Neural cell (in vitro differentiated cells): ENCODE measurements at regions not wholly inside any gene's neighbourhood (a gene's known extent, or its start where the extent isn't known, plus 50 kb on each side); places are given as distances from the start of the nearest gene placed in this dataset.

Source experiments
- H2AFZ ChIP-seq: fragments of 200-600, 300-800 bp; sonication (generic), shearing (Covaris generic); 2 replicates; pipeline ENCODE4 v1.6.0; 2014; ENCODE audit warnings: low read depth, mild to moderate bottlenecking, antibody characterized with exemption, low read length, moderate library complexity
- H3F3A ChIP-seq: fragments of 200-600 bp; shearing (Covaris generic); 2 replicates; pipeline ENCODE4 v1.6.1; 2016; ENCODE audit warnings: mild to moderate bottlenecking, moderate library complexity, mixed read lengths, antibody characterized with exemption, low read length; ENCODE audit not compliant: insufficient read depth, poor library complexity, severe bottlenecking
- H3K27ac ChIP-seq: fragments of 200-600, 300-800 bp; sonication (generic), shearing (Covaris generic); 2 replicates; pipeline ENCODE4 v1.5.1; 2014; ENCODE audit warnings: mild to moderate bottlenecking, low read length, moderate library complexity
- H3K27me3 ChIP-seq: fragments of 300-800, 200-600 bp; sonication (generic), shearing (Covaris generic); 2 replicates; pipeline ENCODE4 v1.6.0; 2014; ENCODE audit warnings: mild to moderate bottlenecking, low read depth, low read length, moderate library complexity; ENCODE audit not compliant: insufficient read depth
- H3K36me3 ChIP-seq: fragments of 300-800, 200-600 bp; sonication (generic), shearing (Covaris generic); 2 replicates; pipeline ENCODE4 v1.5.1; 2014; ENCODE audit warnings: mild to moderate bottlenecking, antibody characterized with exemption, low read length, moderate library complexity; ENCODE audit not compliant: insufficient read depth
- H3K4me2 ChIP-seq: fragments of 300-800, 200-600 bp; sonication (generic), shearing (Covaris generic); 2 replicates; pipeline ENCODE4 v1.6.0; 2014; ENCODE audit warnings: mild to moderate bottlenecking, low read length
- H3K4me3 ChIP-seq: fragments of 300-800, 200-600 bp; sonication (generic), shearing (Covaris generic); 2 replicates; pipeline ENCODE4 v1.5.1; 2014; ENCODE audit warnings: mild to moderate bottlenecking, low read length, moderate library complexity
- H3K79me2 ChIP-seq: fragments of 200-600 bp; shearing (Covaris generic); replicated peaks from 2 replicates; pipeline ENCODE4 v1.6.0; 2014; ENCODE audit warnings: mild to moderate bottlenecking, low read length, moderate library complexity; ENCODE audit not compliant: insufficient read depth
- H3K9ac ChIP-seq: fragments of 300-800, 200-600 bp; sonication (generic), shearing (Covaris generic); 2 replicates; pipeline ENCODE4 v1.6.1; 2016; ENCODE audit warnings: mild to moderate bottlenecking, low read length, mixed read lengths
- H3K9me2 ChIP-seq: fragments of 200-600 bp; shearing (Covaris generic); 2 replicates; pipeline ENCODE4 v1.6.1; 2016; ENCODE audit warnings: mild to moderate bottlenecking, low read length, mixed read lengths; ENCODE audit not compliant: insufficient read depth
- H3K9me3 ChIP-seq: fragments of 200-600, 300-800 bp; sonication (generic), shearing (Covaris generic); 2 replicates; pipeline ENCODE4 v1.6.1; 2016; ENCODE audit warnings: mild to moderate bottlenecking, mixed run types, low read length, moderate library complexity, mixed read lengths
- H4K20me1 ChIP-seq: fragments of 200-600 bp; shearing (Covaris generic); 2 replicates; pipeline ENCODE4 v1.6.1; 2016; ENCODE audit warnings: mild to moderate bottlenecking, mixed run types; ENCODE audit not compliant: insufficient read depth
- EP300 ChIP-seq: fragments of 450-650 bp; conservative IDR thresholded peaks from 2 replicates; pipeline ENCODE4 v1.6.1; 2014; ENCODE audit warnings: antibody characterized with exemption, mild to moderate bottlenecking, moderate library complexity; ENCODE audit not compliant: poor library complexity, severe bottlenecking
- EZH2 ChIP-seq: fragments of 200-600, 300-800 bp; shearing (Covaris generic), sonication (generic); IDR thresholded peaks from 2 replicates; pipeline ENCODE4 v1.6.1; 2014; ENCODE audit warnings: antibody characterized with exemption, low read length, borderline replicate concordance, mild to moderate bottlenecking; ENCODE audit not compliant: insufficient read depth, poor library complexity, severe bottlenecking
- MXI1 ChIP-seq: fragments of 450-650 bp; conservative IDR thresholded peaks from 2 replicates; pipeline ENCODE4 v1.6.1; 2014; ENCODE audit warnings: antibody characterized with exemption, mild to moderate bottlenecking; ENCODE audit not compliant: poor library complexity, severe bottlenecking
- POLR2AphosphoS5 ChIP-seq: IDR thresholded peaks from 2 replicates; pipeline ENCODE4 v1.6.1; 2012
- RAD21 ChIP-seq: fragments of 450-650 bp; conservative IDR thresholded peaks from 2 replicates; pipeline ENCODE4 v1.6.1; 2014; ENCODE audit warnings: antibody characterized with exemption, mild to moderate bottlenecking, moderate library complexity
- REST ChIP-seq: IDR thresholded peaks from 2 replicates; pipeline ENCODE4 v1.6.1; 2012; ENCODE audit warnings: borderline replicate concordance
- SMC3 ChIP-seq: fragments of 450-650 bp; conservative IDR thresholded peaks from 2 replicates; pipeline ENCODE4 v1.6.1; 2014; ENCODE audit warnings: antibody characterized with exemption, mild to moderate bottlenecking, moderate library complexity; ENCODE audit not compliant: poor library complexity
- TAF1 ChIP-seq: IDR thresholded peaks from 2 replicates; pipeline ENCODE4 v1.6.1; 2012; ENCODE audit warnings: low read depth
- TF ChIP-seq, protein P1 (sequence below): fragments of 450-650 bp; IDR thresholded peaks from 2 replicates; pipeline ENCODE4 v1.5.1; 2014; ENCODE audit warnings: antibody characterized with exemption, mild to moderate bottlenecking, moderate library complexity; ENCODE audit not compliant: poor library complexity, severe bottlenecking

DNA sequence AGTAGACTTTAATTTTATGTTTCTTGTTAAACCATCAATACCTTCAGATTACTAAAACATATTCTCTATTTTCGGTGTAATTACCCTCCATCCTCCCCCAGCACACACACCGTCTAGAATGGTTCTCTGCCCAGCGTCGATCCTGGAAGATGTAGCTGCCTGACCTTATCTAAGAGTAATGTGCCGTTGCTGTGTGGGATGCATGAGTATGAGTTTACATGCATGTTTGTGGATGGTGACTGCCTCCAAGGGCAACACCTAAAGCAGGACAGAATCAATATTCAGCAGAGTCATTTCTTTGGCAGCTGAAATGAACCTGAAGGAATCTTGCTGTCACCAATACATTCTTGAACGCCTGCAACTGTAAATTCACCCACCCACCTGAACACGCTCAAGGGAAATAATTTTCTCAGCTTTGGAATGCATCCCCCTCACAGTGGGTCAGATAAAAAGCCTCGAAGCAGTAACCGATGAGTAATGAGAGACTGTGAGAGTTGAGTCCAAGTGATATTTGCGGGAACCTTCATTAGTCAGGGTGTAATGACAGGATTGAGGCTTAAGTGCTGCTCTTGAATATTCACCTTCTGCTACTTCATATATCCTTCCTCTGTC lies 155.8 kb upstream of the RND3 start:
- H3K36me3 ChIP-seq, result no peaks in the 10 kb centered on the region
- no peak overlapping the region for H3K4me3 ChIP-seq
- H2AFZ ChIP-seq, result no peak overlapping the region
- TF ChIP-seq EP300, result no peak
- no peak for TF ChIP-seq MXI1
- TF ChIP-seq TAF1, result no peak
- no peak for TF ChIP-seq REST
- TF ChIP-seq EZH2, result no peak
- TF ChIP-seq, protein P1, sequence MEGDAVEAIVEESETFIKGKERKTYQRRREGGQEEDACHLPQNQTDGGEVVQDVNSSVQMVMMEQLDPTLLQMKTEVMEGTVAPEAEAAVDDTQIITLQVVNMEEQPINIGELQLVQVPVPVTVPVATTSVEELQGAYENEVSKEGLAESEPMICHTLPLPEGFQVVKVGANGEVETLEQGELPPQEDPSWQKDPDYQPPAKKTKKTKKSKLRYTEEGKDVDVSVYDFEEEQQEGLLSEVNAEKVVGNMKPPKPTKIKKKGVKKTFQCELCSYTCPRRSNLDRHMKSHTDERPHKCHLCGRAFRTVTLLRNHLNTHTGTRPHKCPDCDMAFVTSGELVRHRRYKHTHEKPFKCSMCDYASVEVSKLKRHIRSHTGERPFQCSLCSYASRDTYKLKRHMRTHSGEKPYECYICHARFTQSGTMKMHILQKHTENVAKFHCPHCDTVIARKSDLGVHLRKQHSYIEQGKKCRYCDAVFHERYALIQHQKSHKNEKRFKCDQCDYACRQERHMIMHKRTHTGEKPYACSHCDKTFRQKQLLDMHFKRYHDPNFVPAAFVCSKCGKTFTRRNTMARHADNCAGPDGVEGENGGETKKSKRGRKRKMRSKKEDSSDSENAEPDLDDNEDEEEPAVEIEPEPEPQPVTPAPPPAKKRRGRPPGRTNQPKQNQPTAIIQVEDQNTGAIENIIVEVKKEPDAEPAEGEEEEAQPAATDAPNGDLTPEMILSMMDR, result no peak
- TF ChIP-seq POLR2AphosphoS5, result no peak
- TF ChIP-seq RAD21, result no peak
- TF ChIP-seq SMC3, result no peak
- no peaks in the 10 kb centered on the region for H3K27me3 ChIP-seq
- no peaks in the 10 kb centered on the region for H3K79me2 ChIP-seq
- H4K20me1 ChIP-seq, result no peaks in the 10 kb centered on the region
- H3K9ac ChIP-seq, result no peak overlapping the region
- no peaks in the 10 kb centered on the region for H3K9me2 ChIP-seq
- H3K4me2 ChIP-seq, result no peak overlapping the region
- H3K9me3 ChIP-seq, result no peaks in the 10 kb centered on the region
- no peaks in the 10 kb centered on the region for H3F3A ChIP-seq
- H3K27ac ChIP-seq, result no peak overlapping the region

- TF ChIP-seq EP300 (no peak), TAF1 (no peak), EZH2 (no peak), RAD21 (no peak), POLR2AphosphoS5 (no peak), REST (no peak), MXI1 (no peak), SMC3 (no peak)
- TF ChIP-seq, protein P1, result no peak
- H2AFZ ChIP-seq, result no peak overlapping the region
Measured at GRCh38 chr2:150640039-150640438, 152.6 kb upstream of the RND3 start.

More at GRCh38 chr2:150640039-150640438, 152.6 kb upstream of the RND3 start:
- H3K9me2 ChIP-seq, result no peaks in the 10 kb centered on the region
- H3K36me3 ChIP-seq, result no peaks in the 10 kb centered on the region
- H3K79me2 ChIP-seq, result no peaks in the 10 kb centered on the region
- no peak overlapping the region for H3K4me3 ChIP-seq
- no peaks in the 10 kb centered on the region for H4K20me1 ChIP-seq
- no peaks in the 10 kb centered on the region for H3K9me3 ChIP-seq
- H3F3A ChIP-seq, result no peaks in the 10 kb centered on the region
- H3K27ac ChIP-seq, result no peak overlapping the region
- no peaks in the 10 kb centered on the region for H3K27me3 ChIP-seq
- H3K4me2 ChIP-seq, result no peak overlapping the region
- no peak overlapping the region for H3K9ac ChIP-seq
